AG09309 (cell line): ENCODE measurements at regions not wholly inside any gene's neighbourhood (a gene's known extent, or its start where the extent isn't known, plus 50 kb on each side); places are given as distances from the start of the nearest gene placed in this dataset.

Experiments used
- DNase-seq: peaks from one replicate; pipeline ENCODE4 v3.0.0-alpha.2; 2010; ENCODE audit warnings: low read depth
- H3K4me3 ChIP-seq: 2 replicates; pipeline ENCODE4 v1.5.1; 2011; ENCODE audit warnings: mild to moderate bottlenecking, low read depth, low read length, moderate library complexity; ENCODE audit not compliant: control insufficient read depth
- CTCF ChIP-seq: IDR thresholded peaks from 2 replicates; pipeline ENCODE4 v1.5.1; 2011; ENCODE audit warnings: mild to moderate bottlenecking, low read depth, low read length, inconsistent platforms; ENCODE audit not compliant: insufficient read depth, control insufficient read depth; ENCODE audit errors: missing control alignments

GRCh38 chr15:98025237-98025636, 64.7 kb downstream of the ARRDC4 start:
- DNase-seq, result no peak
- H3K4me3 ChIP-seq, result no peak overlapping the region
- TF ChIP-seq CTCF, result no peak

GRCh38 chr15:98034731-98035130, 74.2 kb downstream of the ARRDC4 start:
- no peak for TF ChIP-seq CTCF
- no peak for DNase-seq
- H3K4me3 ChIP-seq, result no peak overlapping the region

- DNase-seq, result no peak
- no peak overlapping the region for H3K4me3 ChIP-seq
- no peak for TF ChIP-seq CTCF
These were observed 74.6 kb downstream of the ARRDC4 start for GRCh38 chr15:98035134-98035533.

GRCh38 chr15:98035577-98036010, 75.1 kb downstream of the ARRDC4 start:
- no peak for TF ChIP-seq CTCF
- no peak overlapping the region for H3K4me3 ChIP-seq
- DNase-seq, result no peak

GRCh38 chr15:98039596-98039995, 79.1 kb downstream of the ARRDC4 start:
- TF ChIP-seq CTCF, result no peak
- no peak for DNase-seq
- no peak overlapping the region for H3K4me3 ChIP-seq

- TF ChIP-seq CTCF, result no peak
- no peak overlapping the region for H3K4me3 ChIP-seq
- no peak for DNase-seq
These were observed 79.6 kb downstream of the ARRDC4 start for GRCh38 chr15:98040146-98040545.
